HepG2 (cell line): ENCODE measurements at regions not wholly inside any gene's neighbourhood (a gene's known extent, or its start where the extent isn't known, plus 50 kb on each side); places are given as distances from the start of the nearest gene placed in this dataset.

Experiments
- POLR2AphosphoS5 ChIP-seq: IDR thresholded peaks from 2 replicates; pipeline ENCODE4 v1.6.1; 2012; ENCODE audit warnings: low read depth, low read length
- ZFP37 ChIP-seq: sonication (generic); formaldehyde crosslinking; IDR thresholded peaks from 2 replicates; pipeline ENCODE4 v1.4.0; 2020; ENCODE audit warnings: missing genetic modification reagents, borderline replicate concordance

- TF ChIP-seq POLR2AphosphoS5 (no peak), ZFP37 (CRISPR knock-in tag) (no peak)
These were observed 806.1 kb upstream of the MAP3K7 start for GRCh38 chr6:91392951-91393350.
